Prostate gland (tissue), 2 donors: ENCODE measurements at regions not wholly inside any gene's neighbourhood (a gene's known extent, or its start where the extent isn't known, plus 50 kb on each side); places are given as distances from the start of the nearest gene placed in this dataset.

ENCODE experiments used
- DNase-seq: peaks from one replicate; pipeline ENCODE4 v3.0.0-alpha.2; 2019; ENCODE audit warnings: low spot score
- H3K27ac ChIP-seq, 2 donors: fragments of 200-600 bp; sonication (generic); 2 replicates each; pipeline ENCODE4 v1.5.1; 2017 to 2019
- H3K27me3 ChIP-seq: fragments of 200-600 bp; sonication (generic); replicated peaks from 2 replicates; pipeline ENCODE4 v1.5.1; 2019; ENCODE audit not compliant: insufficient read depth
- H3K36me3 ChIP-seq, 2 donors: fragments of 200-600 bp; sonication (generic); 1 replicate in 1 of 2; 2 replicates in 1 of 2; pipeline versions ENCODE4 v1.5.1 to v1.8.1; 2017 to 2019
- H3K4me1 ChIP-seq: fragments of 200-600 bp; sonication (generic); replicated peaks from 2 replicates; pipeline ENCODE4 v1.5.1; 2019
- H3K4me3 ChIP-seq, 2 donors: fragments of 200-600 bp; sonication (generic); 2 replicates each; pipeline ENCODE4 v1.5.1; 2017 to 2019
- H3K9me3 ChIP-seq: fragments of 200-600 bp; sonication (generic); 2 replicates; pipeline ENCODE4 v1.5.1; 2017
- POLR2A ChIP-seq: fragments of 450-650 bp; IDR thresholded peaks from one replicate; pipeline ENCODE4 v1.6.1; 2016; ENCODE audit warnings: antibody characterized with exemption, mild to moderate bottlenecking
- POLR2AphosphoS5 ChIP-seq: sonication (generic); formaldehyde crosslinking; IDR thresholded peaks from one replicate; pipeline ENCODE4 v1.6.1; 2017; ENCODE audit warnings: antibody characterized with exemption
- whole genome bisulfite sequencing: methylation state at CpG from one replicate; pipeline ENCODE4 v1.1.5; 2018; 5-methylcytosine and 5-hydroxymethylcytosine counted together
- intact Hi-C: fragments of 100-400 bp; cut with DNase I; formaldehyde crosslinking; loops from one replicate; pipeline ENCODE4 v1.14.2; 2022
- TF ChIP-seq, protein P1 (sequence below), 4 experiments: fragments of 200-600 bp in 2 of 4; fragments of 450-650 bp in 2 of 4; sonication (generic) in 2 of 4; IDR thresholded peaks; 1 replicate in 3 of 4; 2 replicates in 1 of 4; pipeline ENCODE4 v1.5.1; 2016 to 2019; ENCODE audit warnings: antibody characterized with exemption in 4 of 4, mild to moderate bottlenecking in 2 of 4, moderate library complexity in 2 of 4

DNA sequence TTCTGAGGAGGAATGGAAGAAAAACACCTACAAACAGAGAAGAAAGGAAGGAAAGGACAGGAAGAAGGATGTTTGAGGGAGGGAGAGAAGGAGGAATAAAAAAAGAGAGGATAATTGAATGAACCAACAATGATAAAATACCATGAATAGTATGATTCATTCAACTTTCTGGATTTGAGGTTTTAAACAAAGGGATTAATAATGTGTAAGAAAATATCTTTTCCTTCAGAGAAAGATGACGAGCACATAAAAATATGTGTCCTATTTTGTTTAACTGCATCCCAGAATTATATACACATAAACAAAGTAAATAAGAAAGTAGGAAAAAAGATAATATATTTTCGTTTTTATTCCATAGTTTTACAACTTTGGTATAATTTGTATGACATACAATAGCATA is 1380.4 kb downstream of the STIM2 start:
- 73% methylated on average over 2 of the region's 2 CpGs for WGBS
- no peaks in the 10 kb centered on the region for H3K4me1 ChIP-seq
- H3K27me3 ChIP-seq: no peaks in the 10 kb centered on the region
- TF ChIP-seq POLR2AphosphoS5 (no peak), POLR2A (no peak)
- TF ChIP-seq, protein P1, sequence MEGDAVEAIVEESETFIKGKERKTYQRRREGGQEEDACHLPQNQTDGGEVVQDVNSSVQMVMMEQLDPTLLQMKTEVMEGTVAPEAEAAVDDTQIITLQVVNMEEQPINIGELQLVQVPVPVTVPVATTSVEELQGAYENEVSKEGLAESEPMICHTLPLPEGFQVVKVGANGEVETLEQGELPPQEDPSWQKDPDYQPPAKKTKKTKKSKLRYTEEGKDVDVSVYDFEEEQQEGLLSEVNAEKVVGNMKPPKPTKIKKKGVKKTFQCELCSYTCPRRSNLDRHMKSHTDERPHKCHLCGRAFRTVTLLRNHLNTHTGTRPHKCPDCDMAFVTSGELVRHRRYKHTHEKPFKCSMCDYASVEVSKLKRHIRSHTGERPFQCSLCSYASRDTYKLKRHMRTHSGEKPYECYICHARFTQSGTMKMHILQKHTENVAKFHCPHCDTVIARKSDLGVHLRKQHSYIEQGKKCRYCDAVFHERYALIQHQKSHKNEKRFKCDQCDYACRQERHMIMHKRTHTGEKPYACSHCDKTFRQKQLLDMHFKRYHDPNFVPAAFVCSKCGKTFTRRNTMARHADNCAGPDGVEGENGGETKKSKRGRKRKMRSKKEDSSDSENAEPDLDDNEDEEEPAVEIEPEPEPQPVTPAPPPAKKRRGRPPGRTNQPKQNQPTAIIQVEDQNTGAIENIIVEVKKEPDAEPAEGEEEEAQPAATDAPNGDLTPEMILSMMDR (IDR thresholded peaks at IDR 0.05): no peak
- DNase-seq: no peak
- intact Hi-C loops: no loop called here
- H3K9me3 ChIP-seq: no peaks in the 10 kb centered on the region
- H3K36me3 ChIP-seq: no peaks in the 10 kb centered on the region
- no peak overlapping the region for H3K4me3 ChIP-seq
- H3K27ac ChIP-seq: no peak overlapping the region

DNA sequence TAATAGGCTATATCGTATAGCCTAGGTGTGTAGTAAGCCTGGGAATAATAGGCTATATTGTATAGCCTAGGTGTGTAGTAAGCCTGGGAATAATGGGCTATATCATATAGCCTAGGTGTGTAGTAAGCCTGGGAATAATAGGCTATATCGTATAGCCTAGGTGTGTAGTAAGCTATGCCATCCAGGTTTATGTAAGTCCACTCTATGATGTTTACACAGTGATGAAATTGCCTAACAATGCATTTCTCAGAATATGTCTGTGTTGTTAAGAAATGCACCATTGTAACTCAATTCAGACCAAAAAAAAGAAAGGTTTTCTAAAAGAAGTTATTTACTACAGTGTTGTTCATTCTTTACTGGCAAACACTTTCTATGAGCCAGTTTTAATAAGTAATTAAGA is 1387.2 kb downstream of the STIM2 start:
- H3K36me3 ChIP-seq: no peaks in the 10 kb centered on the region
- 84% methylated on average over 2 of the region's 2 CpGs for WGBS
- no peak overlapping the region for H3K4me3 ChIP-seq
- no peaks in the 10 kb centered on the region for H3K9me3 ChIP-seq
- no peak for DNase-seq
- no peak overlapping the region for H3K27ac ChIP-seq
- no peaks in the 10 kb centered on the region for H3K4me1 ChIP-seq
- intact Hi-C loops: no loop called here
- TF ChIP-seq POLR2A: no peak
- TF ChIP-seq, protein P1 (IDR thresholded peaks at IDR 0.05): no peak
- TF ChIP-seq POLR2AphosphoS5: no peak
- no peaks in the 10 kb centered on the region for H3K27me3 ChIP-seq

DNA sequence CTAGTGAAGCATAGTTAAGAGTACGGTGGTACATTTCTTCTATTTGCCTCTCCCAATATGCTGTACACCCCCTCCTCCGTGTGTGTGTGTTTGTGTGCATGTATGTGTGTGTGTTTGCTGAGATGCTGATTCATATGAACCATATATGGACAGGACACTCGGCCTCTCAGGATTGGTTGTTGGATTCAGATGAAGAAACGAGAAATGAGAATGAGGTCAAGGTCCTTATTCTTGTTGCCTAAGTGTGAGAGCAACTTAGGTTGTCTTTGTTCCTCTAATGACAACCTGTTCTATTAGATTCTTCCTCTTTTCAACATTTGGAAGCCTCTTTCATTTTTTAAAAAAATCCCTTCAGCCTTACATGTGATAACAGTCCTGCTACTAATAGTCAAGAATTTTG is 1387.6 kb downstream of the STIM2 start:
- TF ChIP-seq POLR2A: no peak
- TF ChIP-seq POLR2AphosphoS5: no peak
- TF ChIP-seq, protein P1 (IDR thresholded peaks at IDR 0.05): no peak
- DNase-seq: no peak
- intact Hi-C loops: no loop called here
- H3K27me3 ChIP-seq: no peaks in the 10 kb centered on the region
- no peak overlapping the region for H3K27ac ChIP-seq
- no peaks in the 10 kb centered on the region for H3K36me3 ChIP-seq
- H3K4me3 ChIP-seq: no peak overlapping the region
- 63% methylated on average over 4 of the region's 4 CpGs for WGBS
- no peaks in the 10 kb centered on the region for H3K4me1 ChIP-seq
- no peaks in the 10 kb centered on the region for H3K9me3 ChIP-seq

DNA sequence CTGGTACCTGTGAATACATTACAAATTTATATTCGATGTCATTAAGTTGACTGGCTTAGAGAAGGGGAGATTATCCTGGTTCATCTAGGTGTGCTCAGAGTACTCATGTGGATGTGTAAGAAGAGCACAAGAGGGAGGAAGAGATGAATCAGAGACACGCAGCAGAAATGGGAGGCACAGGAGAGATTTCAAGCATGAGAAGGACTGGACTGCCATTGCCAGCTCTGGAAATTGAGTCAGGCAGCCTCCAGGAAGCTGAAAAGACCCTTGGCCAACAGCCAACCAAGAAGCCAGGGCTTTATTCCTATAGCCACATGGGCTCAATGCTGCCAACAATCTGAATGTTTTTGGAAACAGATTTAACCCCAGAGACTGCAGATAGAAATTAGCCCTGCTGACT is 1390.0 kb downstream of the STIM2 start:
- no peaks in the 10 kb centered on the region for H3K36me3 ChIP-seq
- intact Hi-C loops: no loop called here
- no peaks in the 10 kb centered on the region for H3K9me3 ChIP-seq
- H3K4me1 ChIP-seq: no peaks in the 10 kb centered on the region
- DNase-seq: no peak
- WGBS: 93% methylated on average over 2 of the region's 2 CpGs
- no peak overlapping the region for H3K4me3 ChIP-seq
- H3K27ac ChIP-seq: no peak overlapping the region
- H3K27me3 ChIP-seq: no peaks in the 10 kb centered on the region
- TF ChIP-seq, protein P1 (IDR thresholded peaks at IDR 0.05): no peak
- TF ChIP-seq POLR2AphosphoS5 (no peak), POLR2A (no peak)

GRCh38 chr4:28251831-28252230 is 1391.2 kb downstream of the STIM2 start:
- no peaks in the 10 kb centered on the region for H3K4me1 ChIP-seq
- 97% methylated on average over 2 of the region's 2 CpGs for WGBS
- H3K27me3 ChIP-seq: no peaks in the 10 kb centered on the region
- no peaks in the 10 kb centered on the region for H3K36me3 ChIP-seq
- intact Hi-C loops: no loop called here
- no peak overlapping the region for H3K27ac ChIP-seq
- DNase-seq: no peak
- no peak for TF ChIP-seq POLR2A
- TF ChIP-seq POLR2AphosphoS5: no peak
- TF ChIP-seq, protein P1 (IDR thresholded peaks at IDR 0.05): no peak
- H3K4me3 ChIP-seq: no peak overlapping the region
- H3K9me3 ChIP-seq: no peaks in the 10 kb centered on the region
